GM18519 (cell line): ENCODE measurements at regions not wholly inside any gene's neighbourhood (a gene's known extent, or its start where the extent isn't known, plus 50 kb on each side); places are given as distances from the start of the nearest gene placed in this dataset.

ENCODE experiments used
- ATAC-seq: cut with Tn5 transposase; IDR thresholded peaks from one replicate; pipeline ENCODE4 v1.9.1; 2021; ENCODE audit warnings: mild to moderate bottlenecking, moderate library complexity; ENCODE audit not compliant: unreplicated experiment, low FRiP score

DNA sequence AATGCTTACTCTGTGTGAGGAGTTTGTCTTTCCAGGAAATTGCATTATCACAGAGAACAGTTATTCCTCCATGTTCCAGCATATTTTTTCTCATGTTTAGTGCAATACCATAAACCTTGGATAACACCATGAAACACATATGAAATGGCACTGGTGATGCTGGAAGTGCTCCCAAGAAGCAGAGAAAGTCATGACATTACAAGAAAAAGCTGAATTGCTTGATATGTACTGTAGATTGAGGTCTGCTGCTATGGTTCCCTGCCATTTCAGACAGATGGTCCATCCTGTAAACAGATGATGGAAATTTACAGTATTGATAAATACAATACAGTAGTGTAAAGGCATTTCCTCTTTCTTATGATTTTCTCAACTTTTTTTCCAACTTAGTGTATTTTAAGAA is 422.1 kb downstream of the LRRIQ3 start:
- no peak for ATAC-seq

DNA sequence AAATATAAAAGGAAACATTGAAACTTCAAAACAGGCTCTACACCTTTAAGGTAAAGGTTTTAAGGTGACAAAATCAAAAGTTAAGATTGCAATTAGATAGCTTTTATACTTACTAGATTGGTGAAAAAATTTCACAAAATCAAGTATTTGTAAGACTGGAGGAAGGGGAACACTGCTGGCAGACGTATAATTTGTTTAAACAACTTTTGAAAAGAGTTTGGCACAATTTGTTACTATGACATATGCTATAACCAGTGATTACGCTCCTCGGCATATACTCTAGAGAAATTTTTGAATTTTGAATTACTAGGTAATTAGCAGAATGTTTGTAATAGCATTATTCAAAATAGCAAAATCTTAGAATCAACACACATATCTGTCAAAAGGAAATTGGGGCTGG is 425.0 kb downstream of the LRRIQ3 start:
- no peak for ATAC-seq

DNA sequence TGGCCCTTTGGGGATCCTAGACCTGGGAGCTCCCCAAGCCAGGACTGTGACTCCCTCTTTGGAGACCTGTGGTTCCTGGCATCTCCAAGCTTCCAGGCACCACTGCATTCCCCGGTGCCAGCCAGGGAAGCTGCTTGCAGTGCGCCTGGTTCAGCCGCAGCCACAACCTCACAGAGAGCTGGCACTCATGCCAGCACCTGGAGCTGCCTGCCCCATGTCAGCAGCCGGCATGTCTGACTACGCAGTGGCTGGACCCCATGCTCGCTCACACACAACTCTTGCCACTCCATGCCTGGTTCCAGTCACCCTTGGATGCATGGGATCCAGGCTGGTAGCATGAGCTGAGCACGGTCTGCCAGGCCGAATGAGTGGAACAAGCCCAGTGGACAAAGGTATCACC is 426.6 kb downstream of the LRRIQ3 start:
- ATAC-seq, result no peak

GRCh38 chr1:73770109-73770905 is 427.7 kb downstream of the LRRIQ3 start:
- ATAC-seq, result no peak

GRCh38 chr1:73766786-73767348 is 431.1 kb downstream of the LRRIQ3 start:
- no peak for ATAC-seq

GRCh38 chr1:73765551-73766233 is 432.3 kb downstream of the LRRIQ3 start:
- ATAC-seq, result no peak

GRCh38 chr1:73761559-73761958 is 436.4 kb downstream of the LRRIQ3 start:
- no peak for ATAC-seq

- ATAC-seq, result no peak
Observed at GRCh38 chr1:73759011-73759410, 439.0 kb downstream of the LRRIQ3 start.

GRCh38 chr1:73756817-73757216 is 441.2 kb downstream of the LRRIQ3 start:
- ATAC-seq, result no peak

GRCh38 chr1:73755649-73756048 is 442.3 kb downstream of the LRRIQ3 start:
- ATAC-seq, result no peak

- ATAC-seq, result no peak
Observed at GRCh38 chr1:73749996-73750395, 448.0 kb downstream of the LRRIQ3 start.

DNA sequence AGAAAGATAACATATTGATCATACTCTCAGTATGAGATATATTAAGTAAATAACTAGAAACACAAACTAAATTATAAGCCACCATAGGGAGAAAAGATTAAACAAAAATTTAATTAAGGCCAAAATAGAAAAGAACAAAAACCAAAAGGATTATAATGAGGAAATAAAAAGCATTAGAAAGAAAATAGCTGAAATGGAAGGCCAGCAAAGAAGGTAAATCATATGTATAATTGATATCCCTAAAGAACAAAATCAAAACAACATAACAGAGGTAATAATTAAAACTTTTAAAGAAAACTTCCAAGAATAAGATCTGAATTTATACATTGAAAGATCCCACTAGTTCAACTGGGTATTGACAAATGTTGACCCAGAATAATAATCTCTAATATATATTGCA is 453.0 kb downstream of the LRRIQ3 start:
- ATAC-seq, result no peak

DNA sequence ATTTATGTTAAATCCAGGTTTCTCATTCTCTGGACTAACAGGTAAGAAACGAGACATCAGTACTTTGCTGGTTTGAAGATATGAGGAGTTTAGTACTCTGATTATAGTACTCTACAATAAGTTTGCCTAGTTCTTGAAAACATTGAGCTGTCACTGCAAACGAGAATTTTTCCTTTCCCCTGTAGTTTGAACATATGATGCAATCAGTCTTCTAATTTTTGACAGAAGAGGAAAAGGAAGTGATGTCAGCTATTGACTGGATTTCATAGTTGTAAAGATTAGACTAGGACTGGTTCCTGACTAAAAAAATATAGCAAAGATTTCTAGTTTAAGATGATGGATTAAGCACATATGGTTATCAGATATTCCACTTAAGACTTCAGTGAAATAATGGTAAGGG is 461.9 kb downstream of the LRRIQ3 start:
- no peak for ATAC-seq

- no peak for ATAC-seq
Observed at GRCh38 chr1:73727036-73727435, 470.9 kb downstream of the LRRIQ3 start.

GRCh38 chr1:73722055-73722454 is 475.9 kb downstream of the LRRIQ3 start:
- no peak for ATAC-seq

- no peak for ATAC-seq
Observed at GRCh38 chr1:73717976-73718375, 480.0 kb downstream of the LRRIQ3 start.

DNA sequence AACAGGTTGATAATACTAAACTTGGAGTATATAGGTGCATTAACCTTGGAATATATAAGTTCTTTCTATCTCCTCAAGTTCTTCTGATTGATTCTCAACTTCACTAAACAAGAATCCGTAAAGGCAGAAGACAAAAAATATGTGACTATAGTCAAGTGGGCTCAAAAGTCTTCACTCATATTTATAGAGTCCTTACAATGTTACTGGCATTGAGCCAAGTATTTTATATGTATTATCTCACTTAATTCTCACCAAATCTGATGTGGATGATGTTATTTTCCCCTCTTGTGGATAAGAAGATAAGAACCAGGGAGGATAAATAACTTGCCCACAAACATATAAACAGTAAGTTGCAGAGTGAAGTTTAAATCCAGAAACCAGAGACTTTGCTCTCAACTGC is 486.9 kb downstream of the LRRIQ3 start:
- ATAC-seq, result no peak

GRCh38 chr1:73701826-73702225 is 496.1 kb downstream of the LRRIQ3 start:
- no peak for ATAC-seq

DNA sequence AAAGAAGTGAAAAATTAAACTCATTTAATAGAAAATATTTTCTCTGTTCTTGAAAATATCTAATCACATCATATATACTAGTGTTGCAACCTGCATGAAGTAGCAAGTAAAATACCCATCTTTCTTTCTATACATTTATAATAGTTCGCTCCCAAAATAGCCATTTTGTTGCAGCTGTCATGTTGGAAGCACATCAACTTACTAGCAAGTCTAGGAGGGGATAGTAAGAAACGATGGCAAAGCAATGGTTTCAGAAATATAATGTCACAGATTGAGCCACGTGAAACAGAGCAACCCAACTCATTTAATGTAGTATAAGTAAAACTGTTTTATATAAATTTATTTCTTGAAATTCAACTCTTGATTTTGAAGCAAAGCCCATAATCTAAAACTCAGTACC is 521.8 kb downstream of the LRRIQ3 start:
- no peak for ATAC-seq

GRCh38 chr1:73674945-73675561 is 522.9 kb downstream of the LRRIQ3 start:
- peak; percentile 72 for ATAC-seq

DNA sequence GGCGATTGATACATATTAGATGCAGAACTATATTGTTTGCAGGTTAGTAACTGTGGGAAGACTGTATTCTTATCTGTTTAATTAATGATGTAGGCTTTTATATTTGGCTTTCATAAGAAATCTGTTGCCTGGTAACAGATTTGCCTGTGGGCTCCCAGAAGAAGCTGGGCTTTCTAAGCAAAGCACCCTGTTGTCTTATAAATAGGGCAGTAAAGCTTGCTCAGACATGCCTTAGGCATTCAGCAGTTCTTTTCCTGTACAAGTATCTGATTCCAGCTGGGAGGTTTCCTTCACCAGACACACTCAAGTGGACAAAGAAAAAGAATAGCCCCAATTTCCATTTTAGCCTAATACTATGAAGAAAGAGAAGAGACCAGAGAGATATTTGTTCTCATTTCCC is 524.0 kb downstream of the LRRIQ3 start:
- ATAC-seq, result no peak
